ENCODE measurements at regions not wholly inside any gene's neighbourhood (a gene's known extent, or its start where the extent isn't known, plus 50 kb on each side); places are given as distances from the start of the nearest gene placed in this dataset.

GRCh38 chr10:35795131-35795824 is 153.2 kb upstream of the FZD8 start:
- TF ChIP-seq CTCF (IDR thresholded peaks at IDR 0.05) (no peak), POLR2A (IDR thresholded peaks at IDR 0.05) (no peak)
